ENCODE measurements at regions not wholly inside any gene's neighbourhood (a gene's known extent, or its start where the extent isn't known, plus 50 kb on each side); places are given as distances from the start of the nearest gene placed in this dataset.

DNA sequence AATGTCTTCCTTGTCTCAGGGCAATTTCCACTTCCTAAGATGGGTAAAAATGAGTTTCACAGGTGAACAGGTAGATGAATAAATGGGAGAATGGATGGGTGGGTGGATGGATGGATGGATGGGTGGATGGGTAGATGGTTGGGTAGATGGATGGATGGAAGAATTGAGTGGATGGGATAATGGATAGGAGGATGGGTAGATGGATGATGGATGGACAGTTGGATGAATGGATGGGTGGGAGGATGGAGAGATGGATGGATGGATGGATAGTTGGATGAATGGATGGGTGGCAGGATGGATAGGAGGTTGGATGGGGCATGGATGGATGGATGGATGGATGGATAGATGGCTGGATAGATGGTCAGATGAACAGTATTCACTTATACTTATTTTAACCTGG lies 90.9 kb downstream of the LRRC30 start:
- no peak for TF ChIP-seq ZNF317 (CRISPR knock-in tag; IDR thresholded peaks at IDR 0.05)
- TF ChIP-seq PHF8 (CRISPR knock-in tag; IDR thresholded peaks at IDR 0.05) = no peak
- TF ChIP-seq, protein P1, sequence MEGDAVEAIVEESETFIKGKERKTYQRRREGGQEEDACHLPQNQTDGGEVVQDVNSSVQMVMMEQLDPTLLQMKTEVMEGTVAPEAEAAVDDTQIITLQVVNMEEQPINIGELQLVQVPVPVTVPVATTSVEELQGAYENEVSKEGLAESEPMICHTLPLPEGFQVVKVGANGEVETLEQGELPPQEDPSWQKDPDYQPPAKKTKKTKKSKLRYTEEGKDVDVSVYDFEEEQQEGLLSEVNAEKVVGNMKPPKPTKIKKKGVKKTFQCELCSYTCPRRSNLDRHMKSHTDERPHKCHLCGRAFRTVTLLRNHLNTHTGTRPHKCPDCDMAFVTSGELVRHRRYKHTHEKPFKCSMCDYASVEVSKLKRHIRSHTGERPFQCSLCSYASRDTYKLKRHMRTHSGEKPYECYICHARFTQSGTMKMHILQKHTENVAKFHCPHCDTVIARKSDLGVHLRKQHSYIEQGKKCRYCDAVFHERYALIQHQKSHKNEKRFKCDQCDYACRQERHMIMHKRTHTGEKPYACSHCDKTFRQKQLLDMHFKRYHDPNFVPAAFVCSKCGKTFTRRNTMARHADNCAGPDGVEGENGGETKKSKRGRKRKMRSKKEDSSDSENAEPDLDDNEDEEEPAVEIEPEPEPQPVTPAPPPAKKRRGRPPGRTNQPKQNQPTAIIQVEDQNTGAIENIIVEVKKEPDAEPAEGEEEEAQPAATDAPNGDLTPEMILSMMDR (CRISPR knock-in tag; IDR thresholded peaks at IDR 0.05) = no peak
- no peak for TF ChIP-seq ZZZ3 (CRISPR knock-in tag; IDR thresholded peaks at IDR 0.05; ENCODE audit: borderline replicate concordance)
- no peak for TF ChIP-seq ZNF431 (CRISPR knock-in tag; IDR thresholded peaks at IDR 0.05; ENCODE audit: borderline replicate concordance, low read depth)
- no peak for TF ChIP-seq PRPF4 (IDR thresholded peaks at IDR 0.05; ENCODE audit: low read depth, low read length, poor library complexity, severe bottlenecking)
- TF ChIP-seq MYC (CRISPR knock-in tag; IDR thresholded peaks at IDR 0.05; ENCODE audit: borderline replicate concordance) = no peak
- TF ChIP-seq ZNF510 (CRISPR knock-in tag; IDR thresholded peaks at IDR 0.05; ENCODE audit: low read depth) = no peak
- no peak for TF ChIP-seq SRSF1 (optimal IDR thresholded peaks at IDR 0.05; ENCODE audit: low read depth, low read length)
